ENCODE measurements at regions not wholly inside any gene's neighbourhood (a gene's known extent, or its start where the extent isn't known, plus 50 kb on each side); places are given as distances from the start of the nearest gene placed in this dataset.

DNA sequence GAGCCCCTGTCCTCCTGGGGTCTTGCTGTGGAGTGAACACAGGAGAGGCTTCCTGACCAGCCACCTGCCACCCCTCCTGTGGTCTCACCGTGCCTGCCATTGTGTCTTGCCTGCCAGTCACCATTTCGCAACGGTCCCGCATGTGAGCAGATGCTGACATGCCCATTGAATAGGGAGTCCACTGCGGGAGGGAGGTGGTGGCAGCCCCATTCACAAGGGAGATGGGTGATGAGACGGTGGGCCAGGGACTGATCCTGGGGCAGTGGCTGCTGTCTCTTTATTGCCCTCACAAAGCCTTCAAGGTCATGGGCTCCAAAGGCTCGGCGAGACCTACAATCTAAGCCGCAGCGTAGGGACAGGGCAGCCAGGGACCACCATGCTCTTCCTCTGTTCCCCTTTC is 76.0 kb upstream of the NPTX2 start:
- no peak for FAIRE-seq
- POLR2A ChIA-PET (ENCODE audit: partially characterized antibody) = interaction anchor here (1.5 kb wide), 1 partner anchor 75 kb away, joined by 3 read pairs; the partner anchor contains the start of gene NPTX2

More for the DNA sequence above, 76.0 kb upstream of the NPTX2 start:
- Histone ChIP-seq H3K23ac (ENCODE audit: insufficient read length) (no peak overlapping the region), H3K4me2 (ENCODE audit: insufficient read depth in 1 of 2, low read depth in 2 of 2, low read length in 2 of 2) (no peak overlapping the region), H4K8ac (ENCODE audit: extremely low read depth, insufficient read depth, low read length) (0 out of 2 replicates have a peak overlapping the region, but pooled peaks have one; percentile 8), H2BK120ac (replicated peaks; ENCODE audit: low read depth, low read length) (no peak overlapping the region), H2AFZ (ENCODE audit: low read length) (no peak overlapping the region), H3K27me3 (replicated peaks in 1 of 4; ENCODE audit: control insufficient read depth in 3 of 4, extremely low read depth in 1 of 4, insufficient read depth in 3 of 4, low read length in 3 of 4) (no peaks in the 10 kb centered on the region; a peak in 1 of 7 replicates), H2BK12ac (ENCODE audit: low read depth, low read length) (no peak overlapping the region), H3K18ac (ENCODE audit: extremely low read depth, low read length) (no peak overlapping the region), H2AK5ac (ENCODE audit: low read depth, low read length) (no peak overlapping the region), H3K79me2 (ENCODE audit: control insufficient read depth in 1 of 2, insufficient read depth in 2 of 2, low read length in 2 of 2) (no peaks in the 10 kb centered on the region), H3K56ac (replicated peaks; ENCODE audit: insufficient read length, low read depth, low read length) (no peak overlapping the region), H3K14ac (ENCODE audit: insufficient read length) (no peak overlapping the region), H2BK20ac (ENCODE audit: low read length) (no peak overlapping the region), H4K91ac (replicated peaks; ENCODE audit: insufficient read length, low read length) (no peak overlapping the region), H3K27ac (ENCODE audit: low read depth, low read length) (no peak overlapping the region), H2BK15ac (ENCODE audit: low read length) (no peak overlapping the region), H3K4ac (replicated peaks; ENCODE audit: insufficient read length, low read depth, low read length) (no peak overlapping the region), H3K9me3 (ENCODE audit: insufficient read depth in 2 of 2, low read depth in 1 of 2, low read length in 1 of 2) (peaks cover 0 to 3% of the 10 kb centered on the region in 2 experiments; a peak in 1 of 4 replicates), H3K23me2 (ENCODE audit: low read depth, low read length) (no peaks in the 10 kb centered on the region), H4K20me1 (replicated peaks in 1 of 2; ENCODE audit: control insufficient read depth in 1 of 2, insufficient read depth in 2 of 2, low read length in 2 of 2) (no peaks in the 10 kb centered on the region), H4K5ac (ENCODE audit: insufficient read length, low read depth, low read length) (no peak overlapping the region), H3K4me1 (replicated peaks in 1 of 4; ENCODE audit: control insufficient read depth in 3 of 4, insufficient read depth in 4 of 4, low read length in 3 of 4) (no peaks in the 10 kb centered on the region), H3K9ac (replicated peaks in 1 of 4; ENCODE audit: extremely low read depth in 1 of 4, low read depth in 3 of 4, low read length in 3 of 4) (no peak overlapping the region), H3K79me1 (ENCODE audit: low read depth, low read length) (no peaks in the 10 kb centered on the region), H3K4me3 (ENCODE audit: extremely low read depth in 1 of 4, insufficient read depth in 2 of 4, low read depth in 3 of 4, low read length in 4 of 4) (no peak overlapping the region), H3K36me3 (ENCODE audit: control insufficient read depth in 2 of 4, insufficient read depth in 4 of 4, low read length in 3 of 4) (no peaks in the 10 kb centered on the region), H2BK5ac (ENCODE audit: low read depth, low read length) (no peak overlapping the region)
- TF ChIP-seq YY1 (IDR thresholded peaks at IDR 0.05; ENCODE audit: low read depth, low read length) (no peak), HDAC6 (IDR thresholded peaks at IDR 0.05; ENCODE audit: low read depth, low read length) (no peak), TCF12 (IDR thresholded peaks at IDR 0.05; ENCODE audit: low read depth, low read length) (no peak), CEBPB (IDR thresholded peaks at IDR 0.05; ENCODE audit: low read depth, low read length) (0 out of 2 replicates have a peak, but pooled peaks have one; percentile 7), SP1 (IDR thresholded peaks at IDR 0.05; ENCODE audit: low read depth, low read length) (no peak), BCL11A (IDR thresholded peaks at IDR 0.05; ENCODE audit: low read depth in 2 of 2, low read length in 2 of 2) (no peak), KDM5A (IDR thresholded peaks at IDR 0.05; ENCODE audit: low read length) (no peak), EZH2 (IDR thresholded peaks at IDR 0.05; ENCODE audit: low read depth, low read length, severe bottlenecking) (no peak)
- DNase-seq (ENCODE audit: low read depth in 1 of 2, low spot score in 2 of 2) = no peak
- 91% methylated on average over 10 of the region's 10 CpGs; no CpG with 5 or more reads in 1 of the 2 experiments for WGBS, 2 experiments (ENCODE audit: extremely low coverage in 1 of 2, insufficient coverage in 1 of 2, insufficient read length in 1 of 2, insufficient replicate concordance in 2 of 2, low coverage in 1 of 2, low lambda C conversion rate in 2 of 2, missing lambda C conversion rate in 1 of 2)
- CTCF ChIA-PET (ENCODE audit: partially characterized antibody) = interaction anchor here (1.1 to 2.1 kb wide), 3 partner anchors 13 to 296 kb away, joined by 3 to 8 read pairs (median 4); no protein-coding TSS in a partner anchor
